Adipocyte (in vitro differentiated cells): ENCODE measurements at regions not wholly inside any gene's neighbourhood (a gene's known extent, or its start where the extent isn't known, plus 50 kb on each side); places are given as distances from the start of the nearest gene placed in this dataset.
"Not testable (repeated sequence)": the region's sequence is repeated elsewhere in the genome, so short reads cannot be mapped to it uniquely, and the experiment has no call there.

ENCODE experiments used
- DNase-seq: peaks from one replicate; pipeline ENCODE4 v3.0.0-alpha.2; 2015; ENCODE audit warnings: low read depth
- H3K27me3 ChIP-seq: replicated peaks from 2 replicates; pipeline ENCODE4 v1.7.0; 2013; ENCODE audit warnings: mild to moderate bottlenecking, low read length, moderate library complexity; ENCODE audit not compliant: control insufficient read depth, insufficient read depth
- H3K36me3 ChIP-seq: 2 replicates; pipeline ENCODE4 v1.7.0; 2013; ENCODE audit warnings: low read length, mild to moderate bottlenecking, moderate library complexity; ENCODE audit not compliant: control insufficient read depth, insufficient read depth, severe bottlenecking
- H3K4me1 ChIP-seq: 2 replicates; pipeline ENCODE4 v1.7.0; 2013; ENCODE audit warnings: mild to moderate bottlenecking, low read length, moderate library complexity; ENCODE audit not compliant: control insufficient read depth, insufficient read depth
- H3K4me3 ChIP-seq: 2 replicates; pipeline ENCODE4 v1.7.0; 2013; ENCODE audit warnings: mild to moderate bottlenecking, low read length, moderate library complexity
- H3K9ac ChIP-seq: 2 replicates; pipeline ENCODE4 v1.7.0; 2013; ENCODE audit warnings: mild to moderate bottlenecking, low read length, moderate library complexity
- H3K9me3 ChIP-seq: 2 replicates; pipeline ENCODE4 v1.7.0; 2013; ENCODE audit warnings: mild to moderate bottlenecking, low read length, moderate library complexity; ENCODE audit not compliant: control insufficient read depth

GRCh38 chrX:128457674-128458073, 405.5 kb upstream of the ACTRT1 start:
- DNase-seq = no peak
- Histone ChIP-seq H3K9me3 (peaks cover 3% of the 10 kb centered on the region), H3K4me1 (no peaks in the 10 kb centered on the region), H3K36me3 (no peaks in the 10 kb centered on the region), H3K4me3 (no peak overlapping the region), H3K9ac (no peak overlapping the region), H3K27me3 (no peaks in the 10 kb centered on the region)

DNA sequence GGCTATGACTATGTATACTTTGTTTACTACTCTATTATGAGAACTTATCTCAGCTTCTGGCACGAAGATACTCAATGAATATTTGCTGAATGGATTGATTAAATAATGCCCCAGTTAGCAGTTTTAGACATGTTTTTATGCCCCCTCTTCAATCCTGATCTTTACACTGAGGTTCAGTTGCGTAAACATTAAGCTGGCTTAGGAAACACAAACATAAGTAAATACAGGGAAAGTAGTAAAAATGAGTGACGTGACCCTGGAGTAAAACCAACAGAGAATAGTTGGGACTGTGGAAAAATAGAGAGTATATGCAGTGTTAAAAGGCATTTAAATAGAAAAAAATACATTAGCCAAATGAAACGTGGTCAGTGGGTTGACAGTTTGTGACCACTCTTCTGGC, 387.0 kb upstream of the ACTRT1 start:
- Histone ChIP-seq H3K9ac (no peak overlapping the region), H3K9me3 (peaks cover 3% of the 10 kb centered on the region), H3K4me1 (no peaks in the 10 kb centered on the region), H3K36me3 (no peaks in the 10 kb centered on the region), H3K27me3 (no peaks in the 10 kb centered on the region), H3K4me3 (no peak overlapping the region)
- DNase-seq = no peak

GRCh38 chrX:128438082-128438481, 385.9 kb upstream of the ACTRT1 start:
- no peak for DNase-seq
- Histone ChIP-seq H3K27me3 (no peaks in the 10 kb centered on the region), H3K4me1 (no peaks in the 10 kb centered on the region), H3K9ac (no peak overlapping the region), H3K4me3 (no peak overlapping the region), H3K9me3 (peaks cover 3% of the 10 kb centered on the region), H3K36me3 (no peaks in the 10 kb centered on the region)

GRCh38 chrX:128436397-128437103, 384.3 kb upstream of the ACTRT1 start:
- no peaks in the 10 kb centered on the region for H3K4me1 ChIP-seq
- H3K4me3 ChIP-seq = no peak overlapping the region
- no peak overlapping the region for H3K9ac ChIP-seq
- H3K27me3 ChIP-seq = no peaks in the 10 kb centered on the region
- peaks cover 3% of the 10 kb centered on the region for H3K9me3 ChIP-seq
- no peak for DNase-seq
- H3K36me3 ChIP-seq = no peaks in the 10 kb centered on the region

DNA sequence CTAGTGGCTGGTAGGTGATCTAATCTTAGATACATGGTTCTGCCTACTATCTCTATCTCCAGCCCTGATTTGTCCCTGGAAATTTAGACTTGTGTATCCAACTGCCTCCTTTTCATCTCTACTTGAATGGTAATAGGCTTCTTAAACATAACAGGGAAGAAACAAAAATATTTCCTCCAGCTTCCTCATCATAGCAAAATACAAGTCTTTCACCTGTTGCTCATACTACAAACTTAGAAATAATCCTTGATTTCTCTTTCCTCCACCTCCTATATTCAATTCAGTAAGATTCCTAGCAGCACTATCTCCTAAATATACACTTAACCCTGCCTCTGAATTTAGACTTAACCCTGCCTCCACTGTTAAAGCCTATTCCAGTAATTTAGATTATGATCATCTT, 373.3 kb upstream of the ACTRT1 start:
- Histone ChIP-seq H3K4me1 (no peaks in the 10 kb centered on the region), H3K9me3 (no peaks in the 10 kb centered on the region), H3K36me3 (no peaks in the 10 kb centered on the region), H3K9ac (no peak overlapping the region), H3K4me3 (no peak overlapping the region), H3K27me3 (no peaks in the 10 kb centered on the region)
- no peak for DNase-seq

- Histone ChIP-seq H3K36me3 (no peaks in the 10 kb centered on the region), H3K9me3 (peaks cover 4% of the 10 kb centered on the region), H3K4me1 (no peaks in the 10 kb centered on the region), H3K27me3 (no peaks in the 10 kb centered on the region), H3K9ac (no peak overlapping the region), H3K4me3 (no peak overlapping the region)
- no peak for DNase-seq
Observed at GRCh38 chrX:128408842-128409241, 356.6 kb upstream of the ACTRT1 start.

DNA sequence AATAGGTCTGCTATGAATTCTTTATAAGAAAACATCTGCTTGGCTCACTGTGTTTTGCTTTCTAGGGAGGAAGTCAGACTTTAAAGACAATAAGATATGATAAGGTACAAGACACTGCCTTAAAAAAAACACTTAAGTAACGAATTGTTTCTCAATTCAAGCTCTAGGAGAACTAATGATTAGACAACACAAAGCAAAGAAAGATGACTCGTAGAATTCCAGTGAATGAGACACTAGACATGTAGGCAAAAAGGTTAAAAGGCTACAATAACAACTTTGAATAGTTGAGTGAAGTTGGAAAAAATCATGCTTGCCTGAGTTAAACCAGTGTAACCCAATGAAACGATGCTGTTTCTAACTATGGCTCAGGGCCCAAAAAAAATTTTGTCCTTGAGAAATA, 344.4 kb upstream of the ACTRT1 start:
- no peak for DNase-seq
- H3K4me1 ChIP-seq = no peaks in the 10 kb centered on the region
- H3K4me3 ChIP-seq = no peak overlapping the region
- no peak overlapping the region for H3K9ac ChIP-seq
- H3K9me3 ChIP-seq = no peaks in the 10 kb centered on the region
- no peaks in the 10 kb centered on the region for H3K36me3 ChIP-seq
- no peaks in the 10 kb centered on the region for H3K27me3 ChIP-seq

DNA sequence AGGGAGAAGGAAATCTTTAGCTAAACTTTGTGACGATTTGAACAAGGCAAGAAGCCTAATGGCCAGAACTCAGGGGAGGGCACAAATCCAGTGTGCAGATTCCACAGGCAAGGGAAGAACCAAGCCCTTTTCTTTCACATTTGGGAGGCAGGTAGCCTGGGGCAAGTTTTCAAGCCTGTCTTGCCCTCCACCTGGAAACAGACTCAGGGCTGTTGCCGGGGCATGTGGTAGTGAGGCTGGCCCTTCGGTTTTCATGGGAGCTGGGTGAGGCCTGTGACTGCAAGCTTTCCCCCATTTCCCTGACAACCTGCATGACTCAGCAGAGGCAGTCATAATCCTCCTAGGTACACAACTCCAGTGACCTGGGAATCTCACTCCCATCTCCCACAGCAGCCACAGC, 331.6 kb upstream of the ACTRT1 start:
- not testable (repeated sequence) for DNase-seq, H3K4me3 ChIP-seq, H3K27me3 ChIP-seq, H3K4me1 ChIP-seq, H3K36me3 ChIP-seq, H3K9ac ChIP-seq
- peaks cover 15% of the 10 kb centered on the region for H3K9me3 ChIP-seq

- Histone ChIP-seq H3K9ac (no peak overlapping the region), H3K4me1 (no peaks in the 10 kb centered on the region), H3K36me3 (no peaks in the 10 kb centered on the region), H3K9me3 (peaks cover 8% of the 10 kb centered on the region), H3K27me3 (no peaks in the 10 kb centered on the region), H3K4me3 (no peak overlapping the region)
- no peak for DNase-seq
Observed at GRCh38 chrX:128365492-128365891, 313.3 kb upstream of the ACTRT1 start.

GRCh38 chrX:128335671-128336070, 283.5 kb upstream of the ACTRT1 start:
- Histone ChIP-seq H3K4me1 (no peaks in the 10 kb centered on the region), H3K4me3 (no peak overlapping the region), H3K9ac (no peak overlapping the region), H3K27me3 (no peaks in the 10 kb centered on the region), H3K9me3 (peaks cover under 1% of the 10 kb centered on the region), H3K36me3 (no peaks in the 10 kb centered on the region)
- DNase-seq = no peak

- Histone ChIP-seq H3K4me1 (no peaks in the 10 kb centered on the region), H3K4me3 (no peak overlapping the region), H3K9ac (no peak overlapping the region), H3K36me3 (no peaks in the 10 kb centered on the region), H3K27me3 (no peaks in the 10 kb centered on the region), H3K9me3 (peaks cover 2% of the 10 kb centered on the region)
- DNase-seq = no peak
Observed at GRCh38 chrX:128334821-128335220, 282.6 kb upstream of the ACTRT1 start.

GRCh38 chrX:128310912-128311311, 258.7 kb upstream of the ACTRT1 start:
- Histone ChIP-seq H3K9ac (no peak overlapping the region), H3K4me1 (no peaks in the 10 kb centered on the region), H3K36me3 (no peaks in the 10 kb centered on the region), H3K27me3 (no peaks in the 10 kb centered on the region), H3K4me3 (no peak overlapping the region), H3K9me3 (peaks cover 2% of the 10 kb centered on the region)
- no peak for DNase-seq
